ENCODE measurements at regions not wholly inside any gene's neighbourhood (a gene's known extent, or its start where the extent isn't known, plus 50 kb on each side); places are given as distances from the start of the nearest gene placed in this dataset.
"Not testable (repeated sequence)": the region's sequence is repeated elsewhere in the genome, so short reads cannot be mapped to it uniquely, and the experiment has no call there.

DNA sequence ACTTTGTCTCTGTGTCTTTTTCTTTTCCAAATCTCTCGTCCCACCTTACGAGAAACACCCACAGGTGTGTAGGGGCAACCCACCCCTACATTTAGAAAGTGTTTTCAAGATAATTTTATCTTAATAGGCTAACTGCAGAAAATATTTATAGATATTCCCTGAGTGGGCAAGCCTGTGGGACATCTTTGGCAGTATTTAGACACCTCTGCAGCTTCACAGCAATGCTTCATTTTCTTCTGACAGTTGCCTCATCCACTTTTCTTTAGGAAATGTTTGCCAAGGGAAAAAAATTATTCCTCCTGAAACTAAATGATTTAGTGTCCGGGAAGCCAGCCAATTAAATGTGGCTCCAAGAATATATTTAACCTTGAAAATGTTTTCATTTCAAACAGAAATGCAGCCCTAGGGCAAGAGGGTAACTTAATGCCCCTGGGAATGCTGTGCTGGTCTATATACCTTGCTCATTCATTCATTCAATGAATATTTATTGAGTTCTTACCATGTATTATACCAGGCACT is 290.4 kb downstream of the ABCC12 start:
- no peaks in the 10 kb centered on the region for H3K9me3 ChIP-seq (ENCODE audit: control insufficient read depth, insufficient read depth, low read depth, low read length)
- in situ Hi-C loops (cut with HindIII; ENCODE audit: low pct_unique_long_range_greater_than_20kb, low sequenced_read_pairs), result no loop called here

DNA sequence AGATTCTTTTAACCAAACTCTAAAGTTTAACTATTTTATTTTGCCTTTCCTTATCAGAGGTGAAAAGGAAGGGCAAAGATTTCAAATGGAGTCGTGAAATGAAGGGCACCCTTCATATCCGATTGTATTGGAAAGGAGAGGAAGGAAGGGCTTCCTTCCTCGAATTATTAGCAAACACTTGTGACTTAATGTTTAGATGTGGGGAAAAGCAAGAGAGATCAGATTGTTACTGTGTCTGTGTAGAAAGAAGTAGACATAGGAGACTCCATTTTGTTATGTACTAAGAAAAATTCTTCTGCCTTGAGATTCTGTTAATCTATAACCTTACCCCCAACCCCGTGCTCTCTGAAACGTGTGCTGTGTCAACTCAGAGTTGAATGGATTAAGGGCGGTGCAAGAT is 291.5 kb downstream of the ABCC12 start:
- H3K27ac ChIP-seq (ENCODE audit: low read length); intact Hi-C loops (cut with micrococcal nuclease; ENCODE audit: unreplicated experiment); in situ Hi-C loops (cut with HindIII; ENCODE audit: low pct_unique_long_range_greater_than_20kb, low sequenced_read_pairs); H3K27me3 ChIP-seq (ENCODE audit: control insufficient read depth, insufficient read depth, low read length); H3K9me3 ChIP-seq (ENCODE audit: control insufficient read depth, insufficient read depth, low read depth, low read length); BruUV-seq (replicated peaks); DNase-seq (ENCODE audit: low read depth, low spot score); ATAC-seq; CTCF ChIA-PET; POLR2A ChIA-PET; H3K36me3 ChIP-seq (ENCODE audit: control insufficient read depth, insufficient read depth, low read length); H3K4me1 ChIP-seq (ENCODE audit: control insufficient read depth, insufficient read depth, low read length); H3K4me3 ChIP-seq (ENCODE audit: low read depth in 2 of 2, low read length in 2 of 2): not testable (repeated sequence)

More for the DNA sequence above, 290.4 kb downstream of the ABCC12 start:
- ATAC-seq, result no peak
- H3K36me3 ChIP-seq (ENCODE audit: control insufficient read depth, insufficient read depth, low read length), result no peaks in the 10 kb centered on the region
- no peak overlapping the region for H3K27ac ChIP-seq (ENCODE audit: low read length)
- no peaks in the 10 kb centered on the region for H3K27me3 ChIP-seq (ENCODE audit: control insufficient read depth, insufficient read depth, low read length)
- no peak overlapping the region for H3K4me3 ChIP-seq (ENCODE audit: low read depth in 2 of 2, low read length in 2 of 2)
- ChIA-PET CTCF (no interaction called here), POLR2A (no interaction called here)
- TF ChIP-seq TCF7L2 (IDR thresholded peaks at IDR 0.05; ENCODE audit: low read depth, low read length), result no peak
- TF ChIP-seq SIN3A (IDR thresholded peaks at IDR 0.05; ENCODE audit: borderline replicate concordance, insufficient read depth, low read depth, low read length), result no peak
- TF ChIP-seq, protein P1, sequence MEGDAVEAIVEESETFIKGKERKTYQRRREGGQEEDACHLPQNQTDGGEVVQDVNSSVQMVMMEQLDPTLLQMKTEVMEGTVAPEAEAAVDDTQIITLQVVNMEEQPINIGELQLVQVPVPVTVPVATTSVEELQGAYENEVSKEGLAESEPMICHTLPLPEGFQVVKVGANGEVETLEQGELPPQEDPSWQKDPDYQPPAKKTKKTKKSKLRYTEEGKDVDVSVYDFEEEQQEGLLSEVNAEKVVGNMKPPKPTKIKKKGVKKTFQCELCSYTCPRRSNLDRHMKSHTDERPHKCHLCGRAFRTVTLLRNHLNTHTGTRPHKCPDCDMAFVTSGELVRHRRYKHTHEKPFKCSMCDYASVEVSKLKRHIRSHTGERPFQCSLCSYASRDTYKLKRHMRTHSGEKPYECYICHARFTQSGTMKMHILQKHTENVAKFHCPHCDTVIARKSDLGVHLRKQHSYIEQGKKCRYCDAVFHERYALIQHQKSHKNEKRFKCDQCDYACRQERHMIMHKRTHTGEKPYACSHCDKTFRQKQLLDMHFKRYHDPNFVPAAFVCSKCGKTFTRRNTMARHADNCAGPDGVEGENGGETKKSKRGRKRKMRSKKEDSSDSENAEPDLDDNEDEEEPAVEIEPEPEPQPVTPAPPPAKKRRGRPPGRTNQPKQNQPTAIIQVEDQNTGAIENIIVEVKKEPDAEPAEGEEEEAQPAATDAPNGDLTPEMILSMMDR (IDR thresholded peaks at IDR 0.05), result no peak
- TF ChIP-seq, protein P2, sequence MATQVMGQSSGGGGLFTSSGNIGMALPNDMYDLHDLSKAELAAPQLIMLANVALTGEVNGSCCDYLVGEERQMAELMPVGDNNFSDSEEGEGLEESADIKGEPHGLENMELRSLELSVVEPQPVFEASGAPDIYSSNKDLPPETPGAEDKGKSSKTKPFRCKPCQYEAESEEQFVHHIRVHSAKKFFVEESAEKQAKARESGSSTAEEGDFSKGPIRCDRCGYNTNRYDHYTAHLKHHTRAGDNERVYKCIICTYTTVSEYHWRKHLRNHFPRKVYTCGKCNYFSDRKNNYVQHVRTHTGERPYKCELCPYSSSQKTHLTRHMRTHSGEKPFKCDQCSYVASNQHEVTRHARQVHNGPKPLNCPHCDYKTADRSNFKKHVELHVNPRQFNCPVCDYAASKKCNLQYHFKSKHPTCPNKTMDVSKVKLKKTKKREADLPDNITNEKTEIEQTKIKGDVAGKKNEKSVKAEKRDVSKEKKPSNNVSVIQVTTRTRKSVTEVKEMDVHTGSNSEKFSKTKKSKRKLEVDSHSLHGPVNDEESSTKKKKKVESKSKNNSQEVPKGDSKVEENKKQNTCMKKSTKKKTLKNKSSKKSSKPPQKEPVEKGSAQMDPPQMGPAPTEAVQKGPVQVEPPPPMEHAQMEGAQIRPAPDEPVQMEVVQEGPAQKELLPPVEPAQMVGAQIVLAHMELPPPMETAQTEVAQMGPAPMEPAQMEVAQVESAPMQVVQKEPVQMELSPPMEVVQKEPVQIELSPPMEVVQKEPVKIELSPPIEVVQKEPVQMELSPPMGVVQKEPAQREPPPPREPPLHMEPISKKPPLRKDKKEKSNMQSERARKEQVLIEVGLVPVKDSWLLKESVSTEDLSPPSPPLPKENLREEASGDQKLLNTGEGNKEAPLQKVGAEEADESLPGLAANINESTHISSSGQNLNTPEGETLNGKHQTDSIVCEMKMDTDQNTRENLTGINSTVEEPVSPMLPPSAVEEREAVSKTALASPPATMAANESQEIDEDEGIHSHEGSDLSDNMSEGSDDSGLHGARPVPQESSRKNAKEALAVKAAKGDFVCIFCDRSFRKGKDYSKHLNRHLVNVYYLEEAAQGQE (IDR thresholded peaks at IDR 0.05; ENCODE audit: insufficient read depth in 1 of 2, low read depth in 2 of 2, low read length in 1 of 2), result no peak
- no peak for TF ChIP-seq POLR2AphosphoS5 (IDR thresholded peaks at IDR 0.05; ENCODE audit: low read depth, low read length)
- no peaks in the 10 kb centered on the region for H3K4me1 ChIP-seq (ENCODE audit: control insufficient read depth, insufficient read depth, low read length)
- BruUV-seq (replicated peaks), result no TSS peak
- DNase-seq (ENCODE audit: low read depth, low spot score), result no peak
- intact Hi-C loops (cut with micrococcal nuclease; ENCODE audit: unreplicated experiment), result no loop called here

DNA sequence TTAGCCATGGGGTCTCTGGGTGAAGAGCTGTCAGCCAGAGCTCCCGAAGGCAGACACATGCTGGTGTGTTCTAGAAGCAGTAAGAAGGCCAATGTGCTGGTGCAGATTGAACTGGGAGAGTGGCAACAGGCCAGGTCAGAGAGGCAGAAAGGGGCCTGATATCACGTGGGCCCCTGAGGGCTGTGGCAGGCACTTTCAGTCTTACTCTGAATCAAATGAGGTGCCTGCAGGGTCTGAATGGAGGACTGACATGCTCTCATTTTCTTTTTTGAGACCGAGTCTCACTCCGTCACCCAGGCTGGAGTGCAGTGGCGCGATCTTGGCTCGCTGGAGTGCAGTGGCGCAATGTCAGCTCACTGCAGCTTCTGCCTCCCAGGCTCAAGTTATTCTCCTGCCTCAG is 293.8 kb downstream of the ABCC12 start:
- H3K27me3 ChIP-seq (ENCODE audit: control insufficient read depth, insufficient read depth, low read length), result no peaks in the 10 kb centered on the region
- in situ Hi-C loops (cut with HindIII; ENCODE audit: low pct_unique_long_range_greater_than_20kb, low sequenced_read_pairs), result no loop called here
- TF ChIP-seq TCF7L2 (IDR thresholded peaks at IDR 0.05; ENCODE audit: low read depth, low read length) (no peak), POLR2AphosphoS5 (IDR thresholded peaks at IDR 0.05; ENCODE audit: low read depth, low read length) (no peak), SIN3A (IDR thresholded peaks at IDR 0.05; ENCODE audit: borderline replicate concordance, insufficient read depth, low read depth, low read length) (no peak)
- TF ChIP-seq, protein P2 (IDR thresholded peaks at IDR 0.05; ENCODE audit: insufficient read depth in 1 of 2, low read depth in 2 of 2, low read length in 1 of 2), result no peak
- TF ChIP-seq, protein P1 (IDR thresholded peaks at IDR 0.05), result no peak
- POLR2A ChIA-PET, result no interaction called here
- no peak overlapping the region for H3K27ac ChIP-seq (ENCODE audit: low read length)
- no peak overlapping the region for H3K4me3 ChIP-seq (ENCODE audit: low read depth in 2 of 2, low read length in 2 of 2)
- no TSS peak for BruUV-seq (replicated peaks)
- CTCF ChIA-PET, result no interaction called here
- H3K4me1 ChIP-seq (ENCODE audit: control insufficient read depth, insufficient read depth, low read length), result no peaks in the 10 kb centered on the region
- no peaks in the 10 kb centered on the region for H3K9me3 ChIP-seq (ENCODE audit: control insufficient read depth, insufficient read depth, low read depth, low read length)
- DNase-seq (ENCODE audit: low read depth, low spot score) (no peak), ATAC-seq (no peak)
- no peaks in the 10 kb centered on the region for H3K36me3 ChIP-seq (ENCODE audit: control insufficient read depth, insufficient read depth, low read length)
- intact Hi-C loops (cut with micrococcal nuclease; ENCODE audit: unreplicated experiment), result no loop called here
